OCI-LY3 (cell line): ENCODE measurements at regions not wholly inside any gene's neighbourhood (a gene's known extent, or its start where the extent isn't known, plus 50 kb on each side); places are given as distances from the start of the nearest gene placed in this dataset.
"Not testable (repeated sequence)": the region's sequence is repeated elsewhere in the genome, so short reads cannot be mapped to it uniquely, and the experiment has no call there.

ENCODE experiments used
- H2AFZ ChIP-seq: fragments of 200-600, 300-600 bp; shearing (Covaris generic); 2 replicates; pipeline ENCODE4 v1.6.0; 2014; ENCODE audit warnings: antibody characterized with exemption, low read depth, low read length
- H3K27ac ChIP-seq: fragments of 200-600, 300-600 bp; sonication (generic); 2 replicates; pipeline ENCODE4 v1.5.1; 2014; ENCODE audit warnings: mild to moderate bottlenecking, low read length, moderate library complexity, mixed read lengths
- H3K27me3 ChIP-seq: fragments of 200-600, 300-600 bp; sonication (generic); 2 replicates; pipeline ENCODE4 v1.6.1; 2014; ENCODE audit warnings: low read depth, low read length, mixed read lengths
- H3K36me3 ChIP-seq: fragments of 200-600, 300-600 bp; sonication (generic); replicated peaks from 2 replicates; pipeline ENCODE3; 2014; ENCODE audit warnings: low read depth, low read length, mixed read lengths
- H3K4me1 ChIP-seq: fragments of 300-600, 200-600 bp; sonication (generic); 2 replicates; pipeline ENCODE4 v1.6.1; 2014; ENCODE audit warnings: low read length, mixed read lengths
- H3K4me2 ChIP-seq: fragments of 200-600, 300-600 bp; sonication (generic); 2 replicates; pipeline ENCODE4 v1.6.1; 2014; ENCODE audit warnings: low read length, mixed read lengths
- H3K4me3 ChIP-seq: fragments of 300-600, 200-600 bp; sonication (generic); 2 replicates; pipeline ENCODE4 v1.5.1; 2014; ENCODE audit warnings: antibody characterized with exemption, mild to moderate bottlenecking, low read length, moderate library complexity
- H3K79me2 ChIP-seq: fragments of 300-600, 200-600 bp; shearing (Covaris generic); 2 replicates; pipeline ENCODE4 v1.6.1; 2014; ENCODE audit warnings: mild to moderate bottlenecking, low read length, mixed read lengths
- H3K9ac ChIP-seq: fragments of 300-600, 200-600 bp; shearing (Covaris generic); 2 replicates; pipeline ENCODE4 v1.6.0; 2014; ENCODE audit warnings: mild to moderate bottlenecking, low read length, moderate library complexity
- H3K9me3 ChIP-seq: fragments of 200-600, 300-600 bp; shearing (Covaris generic); 2 replicates; pipeline ENCODE4 v1.6.1; 2014; ENCODE audit warnings: low read length, mixed read lengths; ENCODE audit not compliant: insufficient read depth
- H4K20me1 ChIP-seq: fragments of 200-600, 300-600 bp; sonication (generic); 2 replicates; pipeline ENCODE4 v1.6.1; 2016; ENCODE audit warnings: low read length, mixed read lengths; ENCODE audit not compliant: insufficient read depth
- EZH2phosphoT487 ChIP-seq: fragments of 200-600 bp; shearing (Covaris generic); IDR thresholded peaks from 2 replicates; pipeline ENCODE4 v1.6.1; 2018; ENCODE audit warnings: antibody characterized with exemption, mixed run types, low read depth
- TF ChIP-seq, protein P1 (sequence below): fragments of 200-600, 300-600 bp; sonication (generic); IDR thresholded peaks from 2 replicates; pipeline ENCODE4 v1.5.1; 2014; ENCODE audit warnings: antibody characterized with exemption, low read length, low read depth

DNA sequence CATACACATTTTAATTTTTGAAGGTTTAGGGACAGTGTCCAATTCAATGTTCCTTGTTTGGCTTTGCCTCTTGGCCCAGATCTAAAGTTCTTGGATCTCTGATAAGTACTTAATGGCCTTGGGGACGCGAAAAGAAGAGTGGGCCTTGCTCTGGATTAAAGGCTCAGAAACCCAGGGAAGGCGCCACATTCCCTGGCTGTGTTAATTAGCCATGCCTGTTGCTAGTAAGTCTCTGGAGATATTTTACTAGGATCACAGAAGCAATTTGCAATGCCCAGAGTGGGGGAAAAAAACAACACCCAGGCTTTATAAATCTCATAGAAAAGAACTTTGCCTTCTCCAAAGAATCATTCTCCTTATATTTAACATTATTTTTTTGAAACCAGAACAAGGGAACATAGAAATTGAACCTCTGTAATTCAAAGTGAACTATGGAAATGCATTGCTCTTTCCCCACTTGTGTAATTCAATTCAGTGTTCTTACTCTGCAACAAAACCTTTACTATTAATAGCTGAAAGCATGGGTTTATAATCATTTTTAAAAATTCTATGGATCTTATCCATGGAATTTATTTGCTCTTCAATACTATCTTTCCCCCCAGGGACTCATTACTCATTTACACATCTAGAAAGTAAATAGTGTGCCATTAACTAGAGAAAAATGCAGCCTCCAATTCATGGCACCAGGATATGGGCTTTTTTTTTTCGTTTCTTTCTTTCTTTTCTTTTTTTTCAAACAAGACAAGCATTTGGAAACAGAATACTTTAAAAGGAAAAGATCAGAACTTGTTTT, 172.2 kb upstream of the ANKRD55 start:
- Histone ChIP-seq H3K4me3 (no peak overlapping the region), H3K4me1 (no peaks in the 10 kb centered on the region), H3K79me2 (no peaks in the 10 kb centered on the region), H3K4me2 (no peak overlapping the region), H3K9me3 (no peaks in the 10 kb centered on the region), H3K27me3 (no peaks in the 10 kb centered on the region), H4K20me1 (no peaks in the 10 kb centered on the region), H3K27ac (no peak overlapping the region), H3K36me3 (no peaks in the 10 kb centered on the region), H2AFZ (no peak overlapping the region), H3K9ac (no peak overlapping the region)
- TF ChIP-seq EZH2phosphoT487 = no peak
- TF ChIP-seq, protein P1, sequence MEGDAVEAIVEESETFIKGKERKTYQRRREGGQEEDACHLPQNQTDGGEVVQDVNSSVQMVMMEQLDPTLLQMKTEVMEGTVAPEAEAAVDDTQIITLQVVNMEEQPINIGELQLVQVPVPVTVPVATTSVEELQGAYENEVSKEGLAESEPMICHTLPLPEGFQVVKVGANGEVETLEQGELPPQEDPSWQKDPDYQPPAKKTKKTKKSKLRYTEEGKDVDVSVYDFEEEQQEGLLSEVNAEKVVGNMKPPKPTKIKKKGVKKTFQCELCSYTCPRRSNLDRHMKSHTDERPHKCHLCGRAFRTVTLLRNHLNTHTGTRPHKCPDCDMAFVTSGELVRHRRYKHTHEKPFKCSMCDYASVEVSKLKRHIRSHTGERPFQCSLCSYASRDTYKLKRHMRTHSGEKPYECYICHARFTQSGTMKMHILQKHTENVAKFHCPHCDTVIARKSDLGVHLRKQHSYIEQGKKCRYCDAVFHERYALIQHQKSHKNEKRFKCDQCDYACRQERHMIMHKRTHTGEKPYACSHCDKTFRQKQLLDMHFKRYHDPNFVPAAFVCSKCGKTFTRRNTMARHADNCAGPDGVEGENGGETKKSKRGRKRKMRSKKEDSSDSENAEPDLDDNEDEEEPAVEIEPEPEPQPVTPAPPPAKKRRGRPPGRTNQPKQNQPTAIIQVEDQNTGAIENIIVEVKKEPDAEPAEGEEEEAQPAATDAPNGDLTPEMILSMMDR = no peak

- H2AFZ ChIP-seq = no peak overlapping the region
- H3K9ac ChIP-seq = no peak overlapping the region
- no peaks in the 10 kb centered on the region for H3K4me1 ChIP-seq
- no peaks in the 10 kb centered on the region for H3K36me3 ChIP-seq
- H4K20me1 ChIP-seq = no peaks in the 10 kb centered on the region
- H3K9me3 ChIP-seq = no peaks in the 10 kb centered on the region
- no peak overlapping the region for H3K27ac ChIP-seq
- no peak overlapping the region for H3K4me2 ChIP-seq
- H3K4me3 ChIP-seq = no peak overlapping the region
- H3K79me2 ChIP-seq = no peaks in the 10 kb centered on the region
- no peaks in the 10 kb centered on the region for H3K27me3 ChIP-seq
- no peak for TF ChIP-seq EZH2phosphoT487
- TF ChIP-seq, protein P1 = no peak
Measured at GRCh38 chr5:56402266-56403220, 169.4 kb upstream of the ANKRD55 start.

DNA sequence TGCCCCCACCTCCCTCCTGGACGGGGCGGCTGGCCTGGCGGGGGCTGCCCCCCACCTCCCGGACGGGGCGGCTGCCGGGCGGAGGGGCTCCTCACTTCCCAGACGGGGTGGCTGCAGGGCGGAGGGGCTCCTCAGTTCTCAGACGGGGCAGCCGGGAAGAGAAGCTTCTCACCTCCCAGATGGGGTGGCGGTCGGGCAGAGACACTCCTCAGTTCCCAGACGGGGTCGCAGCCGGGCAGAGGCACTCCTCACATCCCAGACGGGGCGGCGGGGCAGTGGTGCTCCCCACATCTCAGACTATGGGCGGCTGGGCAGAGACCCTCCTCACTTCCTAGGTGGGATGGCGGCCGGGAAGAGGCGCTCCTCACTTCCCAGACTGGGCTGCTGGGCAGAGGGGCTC, 164.7 kb upstream of the ANKRD55 start:
- not testable (repeated sequence) for H3K9ac ChIP-seq, H3K9me3 ChIP-seq, H3K27me3 ChIP-seq, H2AFZ ChIP-seq, H4K20me1 ChIP-seq, H3K36me3 ChIP-seq, H3K4me1 ChIP-seq, H3K4me3 ChIP-seq, H3K4me2 ChIP-seq, H3K79me2 ChIP-seq, H3K27ac ChIP-seq

- Histone ChIP-seq H3K4me3 (no peak overlapping the region), H3K36me3 (no peaks in the 10 kb centered on the region), H3K27ac (no peak overlapping the region), H3K4me1 (no peaks in the 10 kb centered on the region), H3K27me3 (no peaks in the 10 kb centered on the region), H4K20me1 (no peaks in the 10 kb centered on the region), H2AFZ (no peak overlapping the region), H3K9me3 (peaks cover 5% of the 10 kb centered on the region; the same call in 1 of the 2 replicates), H3K4me2 (no peak overlapping the region), H3K9ac (no peak overlapping the region), H3K79me2 (no peaks in the 10 kb centered on the region)
- TF ChIP-seq, protein P1 = no peak
- no peak for TF ChIP-seq EZH2phosphoT487
Measured at GRCh38 chr5:56396634-56397033, 163.5 kb upstream of the ANKRD55 start.
